Endodermal cell (in vitro differentiated cells): ENCODE measurements at regions not wholly inside any gene's neighbourhood (a gene's known extent, or its start where the extent isn't known, plus 50 kb on each side); places are given as distances from the start of the nearest gene placed in this dataset.

Experiments
- DNase-seq: peaks from one replicate; pipeline ENCODE4 v3.0.0-alpha.2; 2017
- H3K27ac ChIP-seq: 2 replicates; pipeline ENCODE4 v1.5.1; 2013; ENCODE audit warnings: mild to moderate bottlenecking, low read depth, low read length, moderate library complexity
- H3K27me3 ChIP-seq: 2 replicates; pipeline ENCODE4 v1.6.1; 2013; ENCODE audit warnings: mild to moderate bottlenecking, low read length, moderate library complexity; ENCODE audit not compliant: insufficient read depth, control insufficient read depth, poor library complexity, severe bottlenecking
- H3K36me3 ChIP-seq: 2 replicates; pipeline ENCODE4 v1.7.0; 2013; ENCODE audit warnings: mild to moderate bottlenecking, low read length, moderate library complexity; ENCODE audit not compliant: control insufficient read depth, insufficient read depth
- H3K4me1 ChIP-seq: one replicate; pipeline ENCODE4 v1.7.0; 2013; ENCODE audit warnings: low read length; ENCODE audit not compliant: control insufficient read depth, insufficient read depth
- H3K4me3 ChIP-seq: 2 replicates; pipeline ENCODE4 v1.5.1; 2013; ENCODE audit warnings: mild to moderate bottlenecking, low read length, moderate library complexity
- H3K9ac ChIP-seq: 2 replicates; pipeline ENCODE4 v1.6.1; 2013; ENCODE audit warnings: mild to moderate bottlenecking, low read length, moderate library complexity; ENCODE audit not compliant: poor library complexity, severe bottlenecking; ENCODE audit errors: extremely low read depth
- H3K9me3 ChIP-seq: 2 replicates; pipeline ENCODE4 v1.6.1; 2013; ENCODE audit warnings: mild to moderate bottlenecking, low read length, moderate library complexity; ENCODE audit not compliant: control insufficient read depth
- H3K27ac Mint-ChIP-seq: 2 replicates; pipeline ENCODE4 v1.8.0; 2020; ENCODE audit warnings: mixed read lengths
- H3K27me3 Mint-ChIP-seq: 2 replicates; pipeline ENCODE4 v1.8.0; 2021; ENCODE audit warnings: mild to moderate bottlenecking, mixed read lengths; ENCODE audit not compliant: insufficient read depth
- H3K36me3 Mint-ChIP-seq: 2 replicates; pipeline ENCODE4 v1.8.0; 2020; ENCODE audit warnings: low read depth, mixed read lengths
- H3K4me1 Mint-ChIP-seq: 2 replicates; pipeline ENCODE4 v1.8.0; 2020; ENCODE audit warnings: mixed read lengths
- H3K4me3 Mint-ChIP-seq: 2 replicates; pipeline ENCODE4 v1.8.0; 2020; ENCODE audit warnings: mild to moderate bottlenecking, moderate library complexity, mixed read lengths
- H3K9me3 Mint-ChIP-seq: 2 replicates; pipeline ENCODE4 v1.8.0; 2020; ENCODE audit warnings: mild to moderate bottlenecking, mixed read lengths
- CTCF ChIP-seq: fragments of 200-600 bp; sonication (generic); conservative IDR thresholded peaks from 2 replicates; pipeline ENCODE4 v1.5.0; 2021; ENCODE audit warnings: antibody characterized with exemption, mild to moderate bottlenecking
- WGBS, 2 experiments: methylation state at CpG; one replicate each; pipeline versions ENCODE4 v1.1.5 to v1.1.7; 2013; ENCODE audit warnings: missing lambda C conversion rate in 2 of 2, mixed read lengths in 1 of 2; ENCODE audit not compliant: insufficient coverage in 1 of 2, insufficient read length in 1 of 2; 5-methylcytosine and 5-hydroxymethylcytosine counted together

- Histone ChIP-seq H3K36me3 (no peaks in the 10 kb centered on the region), H3K4me3 (no peak overlapping the region), H3K27me3 (no peaks in the 10 kb centered on the region), H3K4me1 (peaks cover 2% of the 10 kb centered on the region), H3K9me3 (no peaks in the 10 kb centered on the region), H3K27ac (no peak overlapping the region), H3K9ac (no peak overlapping the region)
- peaks cover 22% of the 10 kb centered on the region for H3K4me1 Mint-ChIP-seq
- no peak overlapping the region for H3K27ac Mint-ChIP-seq
- H3K36me3 Mint-ChIP-seq = no peaks in the 10 kb centered on the region
- H3K27me3 Mint-ChIP-seq = peaks cover 2% of the 10 kb centered on the region
- H3K4me3 Mint-ChIP-seq = no peak overlapping the region
- DNase-seq = peak; percentile 57
- no peaks in the 10 kb centered on the region for H3K9me3 Mint-ChIP-seq
- TF ChIP-seq CTCF = no peak
Observed at GRCh38 chr11:90532125-90532524, 309.3 kb upstream of the CHORDC1 start.

GRCh38 chr11:90531001-90531400 lies 308.2 kb upstream of the CHORDC1 start:
- H3K4me3 ChIP-seq = no peak overlapping the region
- DNase-seq = no peak
- H3K4me1 Mint-ChIP-seq = peaks cover 22% of the 10 kb centered on the region
- 92% methylated on average over 1 of the region's 1 CpG; no CpG with 5 or more reads in 1 of the 2 experiments for WGBS, 2 experiments
- H3K27ac ChIP-seq = no peak overlapping the region
- no peak overlapping the region for H3K27ac Mint-ChIP-seq
- H3K4me1 ChIP-seq = peaks cover 2% of the 10 kb centered on the region
- no peak overlapping the region for H3K9ac ChIP-seq
- no peaks in the 10 kb centered on the region for H3K36me3 Mint-ChIP-seq
- no peaks in the 10 kb centered on the region for H3K9me3 Mint-ChIP-seq
- no peaks in the 10 kb centered on the region for H3K27me3 ChIP-seq
- H3K36me3 ChIP-seq = no peaks in the 10 kb centered on the region
- H3K4me3 Mint-ChIP-seq = no peak overlapping the region
- no peaks in the 10 kb centered on the region for H3K9me3 ChIP-seq
- TF ChIP-seq CTCF = no peak
- H3K27me3 Mint-ChIP-seq = peaks cover 2% of the 10 kb centered on the region

DNA sequence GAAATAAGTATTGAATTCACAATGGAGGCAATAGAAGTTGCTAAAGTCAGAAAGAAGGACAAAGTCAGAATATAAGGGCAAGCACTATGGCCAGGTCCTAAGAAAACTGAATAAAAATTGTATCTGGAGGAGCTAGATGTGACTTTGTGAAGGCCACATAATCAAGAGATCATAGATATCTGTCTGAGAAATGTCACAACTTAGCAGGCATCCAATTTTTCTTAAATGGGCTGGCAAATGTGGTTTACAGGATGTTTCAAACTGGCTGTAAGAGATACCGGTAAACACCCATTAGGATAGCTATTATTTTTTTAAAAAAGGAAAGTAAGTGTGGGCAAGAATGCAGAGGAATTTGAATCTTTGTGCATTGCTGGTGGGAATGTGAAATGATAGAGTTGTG lies 303.1 kb upstream of the CHORDC1 start:
- Mint-ChIP-seq H3K27me3 (no peaks in the 10 kb centered on the region), H3K27ac (no peak overlapping the region), H3K4me3 (no peak overlapping the region), H3K4me1 (peaks cover 8% of the 10 kb centered on the region), H3K36me3 (no peaks in the 10 kb centered on the region), H3K9me3 (no peaks in the 10 kb centered on the region)
- Histone ChIP-seq H3K4me1 (peaks cover 2% of the 10 kb centered on the region), H3K9ac (no peak overlapping the region), H3K4me3 (no peak overlapping the region), H3K9me3 (no peaks in the 10 kb centered on the region), H3K27ac (no peak overlapping the region), H3K27me3 (no peaks in the 10 kb centered on the region), H3K36me3 (no peaks in the 10 kb centered on the region)
- no peak for TF ChIP-seq CTCF
- 95% methylated on average over 1 of the region's 1 CpG; no CpG with 5 or more reads in 1 of the 2 experiments for WGBS, 2 experiments
- no peak for DNase-seq
